SH-SY5Y (cell line): ENCODE measurements at regions not wholly inside any gene's neighbourhood (a gene's known extent, or its start where the extent isn't known, plus 50 kb on each side); places are given as distances from the start of the nearest gene placed in this dataset.

Source experiments
- GATA2 ChIP-seq: IDR thresholded peaks from 2 replicates; pipeline ENCODE4 v1.6.1; 2011; ENCODE audit warnings: mild to moderate bottlenecking, low read depth, low read length
- GATA3 ChIP-seq: IDR thresholded peaks from 2 replicates; pipeline ENCODE4 v1.6.1; 2011; ENCODE audit warnings: low read depth, mild to moderate bottlenecking, low read length, moderate library complexity

- TF ChIP-seq GATA2 = no peak
- no peak for TF ChIP-seq GATA3
Measured at GRCh38 chr6:43934803-43935602, 165.0 kb downstream of the VEGFA start.
